ENCODE measurements at regions not wholly inside any gene's neighbourhood (a gene's known extent, or its start where the extent isn't known, plus 50 kb on each side); places are given as distances from the start of the nearest gene placed in this dataset.

- Histone ChIP-seq H3K4me3 (no peak overlapping the region), H3K27ac (ENCODE audit: low read depth) (no peak overlapping the region), H3K36me3 (ENCODE audit: insufficient read depth) (no peaks in the 10 kb centered on the region), H3K4me1 (ENCODE audit: insufficient read depth) (no peaks in the 10 kb centered on the region), H3K79me2 (replicated peaks; ENCODE audit: insufficient read depth) (no peaks in the 10 kb centered on the region), H2AFZ (peak overlapping the region; percentile 57; the same call in 1 of the 2 replicates), H3F3A (replicated peaks; ENCODE audit: low read depth) (no peaks in the 10 kb centered on the region), H3K27me3 (ENCODE audit: insufficient read depth) (no peaks in the 10 kb centered on the region), H4K20me1 (replicated peaks; ENCODE audit: insufficient read depth) (no peaks in the 10 kb centered on the region), H3K4me2 (no peak overlapping the region), H3K9me2 (ENCODE audit: insufficient read depth) (no peaks in the 10 kb centered on the region)
- Mint-ChIP-seq H3K27ac (no peak overlapping the region), H3K4me1 (no peaks in the 10 kb centered on the region), H3K27me3 (ENCODE audit: insufficient read depth, low read depth, poor library complexity) (no peaks in the 10 kb centered on the region), H3K9me3 (no peaks in the 10 kb centered on the region), H3K4me3 (no peak overlapping the region), H3K36me3 (ENCODE audit: low read depth) (no peaks in the 10 kb centered on the region)
- no peak for DNase-seq (ENCODE audit: low spot score)
- no peak for ATAC-seq
- TF ChIP-seq CREB1 (CRISPR knock-in tag; IDR thresholded peaks at IDR 0.05; ENCODE audit: low read depth) = no peak
- no peak for TF ChIP-seq EZH2phosphoT487 (IDR thresholded peaks at IDR 0.05; ENCODE audit: unreplicated experiment)
- TF ChIP-seq EZH2 (IDR thresholded peaks at IDR 0.05; ENCODE audit: low read depth, unreplicated experiment) = no peak
- TF ChIP-seq ZNF114 (CRISPR knock-in tag; IDR thresholded peaks at IDR 0.05) = no peak
- no peak for TF ChIP-seq ZNF462 (CRISPR knock-in tag; IDR thresholded peaks at IDR 0.05)
- no peak for TF ChIP-seq POLR2AphosphoS5 (IDR thresholded peaks at IDR 0.05; ENCODE audit: low read depth)
- TF ChIP-seq ETS1 (IDR thresholded peaks at IDR 0.05) = no peak
- TF ChIP-seq, protein P1, sequence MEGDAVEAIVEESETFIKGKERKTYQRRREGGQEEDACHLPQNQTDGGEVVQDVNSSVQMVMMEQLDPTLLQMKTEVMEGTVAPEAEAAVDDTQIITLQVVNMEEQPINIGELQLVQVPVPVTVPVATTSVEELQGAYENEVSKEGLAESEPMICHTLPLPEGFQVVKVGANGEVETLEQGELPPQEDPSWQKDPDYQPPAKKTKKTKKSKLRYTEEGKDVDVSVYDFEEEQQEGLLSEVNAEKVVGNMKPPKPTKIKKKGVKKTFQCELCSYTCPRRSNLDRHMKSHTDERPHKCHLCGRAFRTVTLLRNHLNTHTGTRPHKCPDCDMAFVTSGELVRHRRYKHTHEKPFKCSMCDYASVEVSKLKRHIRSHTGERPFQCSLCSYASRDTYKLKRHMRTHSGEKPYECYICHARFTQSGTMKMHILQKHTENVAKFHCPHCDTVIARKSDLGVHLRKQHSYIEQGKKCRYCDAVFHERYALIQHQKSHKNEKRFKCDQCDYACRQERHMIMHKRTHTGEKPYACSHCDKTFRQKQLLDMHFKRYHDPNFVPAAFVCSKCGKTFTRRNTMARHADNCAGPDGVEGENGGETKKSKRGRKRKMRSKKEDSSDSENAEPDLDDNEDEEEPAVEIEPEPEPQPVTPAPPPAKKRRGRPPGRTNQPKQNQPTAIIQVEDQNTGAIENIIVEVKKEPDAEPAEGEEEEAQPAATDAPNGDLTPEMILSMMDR (conservative IDR thresholded peaks at IDR 0.05; ENCODE audit: low read depth in 2 of 2) = no peak
- TF ChIP-seq NANOG (IDR thresholded peaks at IDR 0.05; ENCODE audit: borderline replicate concordance) = no peak
These were observed 473.2 kb upstream of the TECRL start for GRCh38 chr4:64882311-64883086.

All from GM23338 (cell line).